ENCODE measurements at regions not wholly inside any gene's neighbourhood (a gene's known extent, or its start where the extent isn't known, plus 50 kb on each side); places are given as distances from the start of the nearest gene placed in this dataset.

DNA sequence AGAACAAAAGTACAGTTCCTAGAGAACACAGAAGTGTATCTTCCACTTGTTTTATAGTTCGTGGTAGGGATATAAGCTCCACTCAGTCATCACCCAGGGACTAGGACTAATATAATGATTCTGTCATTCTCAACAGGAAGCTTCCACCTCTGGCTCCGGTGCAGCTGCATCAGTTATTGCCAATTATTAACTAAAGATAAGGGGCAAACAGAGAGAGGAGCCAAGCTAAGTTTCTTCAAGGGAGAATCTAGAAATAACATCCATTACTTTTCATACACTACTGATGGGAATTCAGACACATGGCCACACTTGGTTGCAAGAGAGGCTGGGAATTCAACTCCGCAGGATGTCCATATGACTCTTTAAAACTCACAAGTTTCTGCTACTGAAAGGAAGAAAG lies 917.9 kb downstream of the OLFM4 start:
- Mint-ChIP-seq H3K36me3 (no peaks in the 10 kb centered on the region), H3K9me3 (peaks cover 12 to 20% (median 19%) of the 10 kb centered on the region in 3 donors), H3K4me3 (no peak overlapping the region), H3K27ac (no peak overlapping the region), H3K4me1 (no peaks in the 10 kb centered on the region), H3K27me3 (no peaks in the 10 kb centered on the region)
- Histone ChIP-seq H3K9me3 (no peaks in the 10 kb centered on the region), H3K27me3 (replicated peaks in 1 of 2; ENCODE audit: control insufficient read depth in 2 of 2, extremely low read depth in 1 of 2, insufficient read depth in 2 of 2, low read length in 1 of 2) (no peaks in the 10 kb centered on the region), H3K4me3 (ENCODE audit: control insufficient read depth in 1 of 2, extremely low read depth in 1 of 2, low read length in 1 of 2) (no peak overlapping the region), H3K36me3 (ENCODE audit: control insufficient read depth in 2 of 2, extremely low read depth in 1 of 2, insufficient read depth in 1 of 2, low read length in 1 of 2) (no peaks in the 10 kb centered on the region), H3K4me1 (ENCODE audit: control insufficient read depth in 1 of 2, extremely low read depth in 1 of 2, insufficient read depth in 2 of 2, low read length in 2 of 2) (no peaks in the 10 kb centered on the region), H3K27ac (ENCODE audit: low read length) (no peak overlapping the region)
- no peak for DNase-seq
- no peak for ATAC-seq (replicated peaks in 1 of 4)
- no CpG with 5 or more reads among the region's 3 CpGs for WGBS (ENCODE audit: insufficient coverage)
- ChIA-PET CTCF (no interaction called here), POLR2A (no interaction called here)

DNA sequence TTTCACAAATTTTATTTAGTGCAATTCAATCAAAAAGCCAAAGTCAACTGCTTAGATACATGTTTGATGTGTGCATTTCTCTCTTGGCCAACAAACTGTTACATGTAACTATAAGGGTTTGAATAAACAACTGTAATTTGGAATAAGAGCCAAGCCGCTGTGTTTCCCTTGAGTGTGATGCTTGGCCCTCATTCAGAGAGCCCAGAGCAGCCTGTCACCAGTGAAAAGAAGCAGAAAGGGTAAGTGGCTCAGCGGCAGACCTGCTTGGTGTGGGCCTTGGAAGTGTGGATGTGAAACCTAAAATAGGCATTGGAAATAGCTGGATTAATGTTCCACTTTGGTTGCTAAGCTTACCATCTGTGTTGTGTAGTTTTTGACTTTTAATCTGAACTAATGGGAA lies 924.6 kb downstream of the OLFM4 start:
- Mint-ChIP-seq H3K36me3 (no peaks in the 10 kb centered on the region), H3K4me1 (no peaks in the 10 kb centered on the region), H3K4me3 (no peak overlapping the region), H3K27ac (no peak overlapping the region), H3K9me3 (peaks cover 7 to 22% (median 14%) of the 10 kb centered on the region in 3 donors), H3K27me3 (no peaks in the 10 kb centered on the region)
- DNase-seq (no peak), ATAC-seq (replicated peaks in 1 of 4) (no peak)
- ChIA-PET POLR2A (no interaction called here), CTCF (no interaction called here)
- Histone ChIP-seq H3K36me3 (ENCODE audit: control insufficient read depth in 2 of 2, extremely low read depth in 1 of 2, insufficient read depth in 1 of 2, low read length in 1 of 2) (no peaks in the 10 kb centered on the region), H3K27me3 (replicated peaks in 1 of 2; ENCODE audit: control insufficient read depth in 2 of 2, extremely low read depth in 1 of 2, insufficient read depth in 2 of 2, low read length in 1 of 2) (no peaks in the 10 kb centered on the region), H3K27ac (ENCODE audit: low read length) (no peak overlapping the region), H3K4me1 (ENCODE audit: control insufficient read depth in 1 of 2, extremely low read depth in 1 of 2, insufficient read depth in 2 of 2, low read length in 2 of 2) (no peaks in the 10 kb centered on the region), H3K9me3 (no peaks in the 10 kb centered on the region), H3K4me3 (ENCODE audit: control insufficient read depth in 1 of 2, extremely low read depth in 1 of 2, low read length in 1 of 2) (no peak overlapping the region)
- 50% methylated on average over 1 of the region's 2 CpGs for WGBS (ENCODE audit: insufficient coverage)

All from T-cell (primary cell).